ENCODE measurements at regions not wholly inside any gene's neighbourhood (a gene's known extent, or its start where the extent isn't known, plus 50 kb on each side); places are given as distances from the start of the nearest gene placed in this dataset.

DNA sequence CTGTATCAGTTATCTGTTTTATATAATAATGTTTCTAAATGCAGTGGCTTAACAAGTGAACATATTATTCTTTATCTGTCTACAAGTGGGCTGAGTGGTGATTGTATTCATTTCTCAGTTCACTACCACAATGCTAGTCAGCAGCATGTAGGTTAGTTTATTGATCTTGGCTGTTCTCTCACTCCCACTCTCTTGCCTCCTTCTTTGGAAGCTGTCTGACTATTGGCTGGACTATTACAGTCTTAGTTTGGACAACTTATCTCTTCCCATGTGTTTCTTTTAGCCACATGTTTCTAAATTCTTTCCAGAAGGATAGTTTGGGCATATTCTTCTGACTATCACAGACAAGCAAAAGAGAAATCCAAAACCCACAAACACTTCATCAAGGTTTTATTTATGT lies 459.5 kb upstream of the AGA start:
- TF ChIP-seq, protein P1, sequence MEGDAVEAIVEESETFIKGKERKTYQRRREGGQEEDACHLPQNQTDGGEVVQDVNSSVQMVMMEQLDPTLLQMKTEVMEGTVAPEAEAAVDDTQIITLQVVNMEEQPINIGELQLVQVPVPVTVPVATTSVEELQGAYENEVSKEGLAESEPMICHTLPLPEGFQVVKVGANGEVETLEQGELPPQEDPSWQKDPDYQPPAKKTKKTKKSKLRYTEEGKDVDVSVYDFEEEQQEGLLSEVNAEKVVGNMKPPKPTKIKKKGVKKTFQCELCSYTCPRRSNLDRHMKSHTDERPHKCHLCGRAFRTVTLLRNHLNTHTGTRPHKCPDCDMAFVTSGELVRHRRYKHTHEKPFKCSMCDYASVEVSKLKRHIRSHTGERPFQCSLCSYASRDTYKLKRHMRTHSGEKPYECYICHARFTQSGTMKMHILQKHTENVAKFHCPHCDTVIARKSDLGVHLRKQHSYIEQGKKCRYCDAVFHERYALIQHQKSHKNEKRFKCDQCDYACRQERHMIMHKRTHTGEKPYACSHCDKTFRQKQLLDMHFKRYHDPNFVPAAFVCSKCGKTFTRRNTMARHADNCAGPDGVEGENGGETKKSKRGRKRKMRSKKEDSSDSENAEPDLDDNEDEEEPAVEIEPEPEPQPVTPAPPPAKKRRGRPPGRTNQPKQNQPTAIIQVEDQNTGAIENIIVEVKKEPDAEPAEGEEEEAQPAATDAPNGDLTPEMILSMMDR (IDR thresholded peaks at IDR 0.05 in 8 of 11, conservative IDR thresholded peaks at IDR 0.05 in 3 of 11), result no peak
- TF ChIP-seq POLR2A (IDR thresholded peaks at IDR 0.05), result no peak
- no peak for TF ChIP-seq POLR2AphosphoS5 (IDR thresholded peaks at IDR 0.05)
- Histone ChIP-seq H3K27ac (no peak overlapping the region), H3K4me1 (no peaks in the 10 kb centered on the region), H3K36me3 (no peaks in the 10 kb centered on the region), H3K4me3 (no peak overlapping the region), H3K27me3 (replicated peaks in 1 of 7) (no peaks in the 10 kb centered on the region), H3K9me3 (peaks cover 0 to 27% (median 17%) of the 10 kb centered on the region in 8 donors)
- DNase-seq, result no peak
- intact Hi-C loops (cut with DNase I; ENCODE audit: low total_unique reads), result no loop called here

DNA sequence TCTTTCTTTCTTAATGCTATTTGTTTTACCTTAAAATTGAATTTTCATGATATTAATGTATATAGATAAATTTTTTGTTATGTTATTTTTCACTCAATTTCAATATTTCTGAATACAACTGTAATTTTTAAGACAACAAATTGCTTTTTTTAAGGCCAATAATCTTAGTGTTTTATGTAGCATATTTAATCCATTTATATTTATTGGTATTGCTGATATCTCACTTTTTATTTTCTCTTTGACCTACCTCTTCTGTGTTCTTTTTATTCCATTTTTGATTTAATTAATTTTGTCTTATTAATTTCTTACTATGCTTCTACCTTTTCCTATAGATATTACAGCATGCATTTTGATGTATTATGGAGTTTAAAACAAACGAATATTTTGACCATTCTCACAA lies 460.1 kb upstream of the AGA start:
- intact Hi-C loops (cut with DNase I; ENCODE audit: low total_unique reads), result no loop called here
- H3K4me3 ChIP-seq, result no peak overlapping the region
- H3K36me3 ChIP-seq, result no peaks in the 10 kb centered on the region
- no peaks in the 10 kb centered on the region for H3K27me3 ChIP-seq (replicated peaks in 1 of 7)
- TF ChIP-seq, protein P1 (IDR thresholded peaks at IDR 0.05 in 8 of 11, conservative IDR thresholded peaks at IDR 0.05 in 3 of 11), result no peak
- no peak for TF ChIP-seq POLR2AphosphoS5 (IDR thresholded peaks at IDR 0.05)
- TF ChIP-seq POLR2A (IDR thresholded peaks at IDR 0.05), result no peak
- peaks cover 0 to 27% (median 17%) of the 10 kb centered on the region in 8 donors for H3K9me3 ChIP-seq
- no peaks in the 10 kb centered on the region for H3K4me1 ChIP-seq
- no peak overlapping the region for H3K27ac ChIP-seq
- no peak for DNase-seq
- 63 to 78% (median 74%) methylated on average over 1 of the region's 1 CpG for WGBS, 5 donors

DNA sequence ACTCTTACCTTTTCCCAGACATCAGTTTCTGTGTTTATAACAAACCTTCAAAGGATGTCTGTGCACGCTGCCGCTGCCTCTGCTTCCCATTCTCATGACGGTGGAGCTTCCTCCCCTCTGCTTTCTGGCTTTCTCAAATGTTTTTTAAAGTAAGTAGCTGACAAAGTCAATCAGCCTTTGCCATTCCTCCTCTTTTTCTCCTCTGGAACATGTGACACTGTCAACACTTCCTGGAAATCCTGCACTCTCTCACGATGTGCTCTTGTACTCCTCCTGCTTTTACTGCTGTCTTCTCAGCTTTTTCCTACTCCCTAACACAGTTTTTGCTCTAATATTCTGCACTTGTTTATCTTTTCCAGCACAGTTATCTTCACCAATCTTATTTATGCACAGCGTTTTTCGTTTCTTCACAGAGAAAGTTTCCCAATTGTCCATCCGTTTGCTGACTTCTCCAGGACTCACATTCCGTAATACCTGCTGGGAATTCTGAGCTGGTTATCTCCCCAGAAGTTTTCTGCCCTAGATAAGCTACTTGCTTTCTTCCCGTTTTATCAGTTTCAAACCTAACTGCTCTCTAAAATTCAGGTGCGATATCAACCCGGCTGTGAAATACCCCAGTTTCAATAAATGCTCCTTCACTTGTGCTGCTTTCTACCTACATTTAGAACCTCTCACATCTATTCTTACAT lies 465.6 kb upstream of the AGA start:
- Histone ChIP-seq H3K27ac (peak overlapping the region in 1 of 8 donors; percentile 39), H3K4me3 (peak overlapping the region in 2 of 8 donors; percentile 13 to 36)
- WGBS, 5 donors, result 44 to 53% (median 50%) methylated on average over 11 of the region's 11 CpGs

GRCh38 chr4:177921715-177922114 lies 479.5 kb upstream of the AGA start:
- no peaks in the 10 kb centered on the region for H3K4me1 ChIP-seq
- no peaks in the 10 kb centered on the region for H3K36me3 ChIP-seq
- WGBS, 5 donors, result 62 to 91% (median 79%) methylated on average over 1 of the region's 1 CpG
- intact Hi-C loops (cut with DNase I; ENCODE audit: low total_unique reads), result no loop called here
- H3K4me3 ChIP-seq, result no peak overlapping the region
- no peaks in the 10 kb centered on the region for H3K27me3 ChIP-seq (replicated peaks in 1 of 7)
- H3K27ac ChIP-seq, result no peak overlapping the region
- TF ChIP-seq, protein P1 (IDR thresholded peaks at IDR 0.05 in 8 of 11, conservative IDR thresholded peaks at IDR 0.05 in 3 of 11), result no peak
- TF ChIP-seq POLR2AphosphoS5 (IDR thresholded peaks at IDR 0.05) (no peak), POLR2A (IDR thresholded peaks at IDR 0.05) (no peak)
- DNase-seq, result no peak
- peaks cover 0 to 48% (median 24%) of the 10 kb centered on the region in 8 donors for H3K9me3 ChIP-seq

More for the DNA sequence above, 465.6 kb upstream of the AGA start:
- no peaks in the 10 kb centered on the region for H3K36me3 ChIP-seq
- no peak for DNase-seq
- no peaks in the 10 kb centered on the region for H3K27me3 ChIP-seq (replicated peaks in 1 of 7)
- intact Hi-C loops (cut with DNase I; ENCODE audit: low total_unique reads), result no loop called here
- no peaks in the 10 kb centered on the region for H3K4me1 ChIP-seq
- TF ChIP-seq POLR2A (IDR thresholded peaks at IDR 0.05) (no peak), POLR2AphosphoS5 (IDR thresholded peaks at IDR 0.05) (no peak)
- TF ChIP-seq, protein P1 (IDR thresholded peaks at IDR 0.05 in 8 of 11, conservative IDR thresholded peaks at IDR 0.05 in 3 of 11), result no peak
- peaks cover 0 to 23% (median 11%) of the 10 kb centered on the region in 8 donors for H3K9me3 ChIP-seq
